DOHH2 (cell line): ENCODE measurements at regions not wholly inside any gene's neighbourhood (a gene's known extent, or its start where the extent isn't known, plus 50 kb on each side); places are given as distances from the start of the nearest gene placed in this dataset.

ENCODE experiments used
- EZH2phosphoT487 ChIP-seq: fragments of 200-600 bp; sonication (generic); IDR thresholded peaks from 2 replicates; pipeline ENCODE4 v1.6.1; 2017; ENCODE audit warnings: borderline replicate concordance, mild to moderate bottlenecking, antibody characterized with exemption, low read length, moderate library complexity, mixed read lengths
- TF ChIP-seq, protein P1 (sequence below): fragments of 200-600 bp; sonication (generic); IDR thresholded peaks from one replicate; pipeline ENCODE4 v1.5.1; 2014; ENCODE audit warnings: antibody characterized with exemption, mild to moderate bottlenecking, low read depth, low read length; ENCODE audit not compliant: poor library complexity, severe bottlenecking

DNA sequence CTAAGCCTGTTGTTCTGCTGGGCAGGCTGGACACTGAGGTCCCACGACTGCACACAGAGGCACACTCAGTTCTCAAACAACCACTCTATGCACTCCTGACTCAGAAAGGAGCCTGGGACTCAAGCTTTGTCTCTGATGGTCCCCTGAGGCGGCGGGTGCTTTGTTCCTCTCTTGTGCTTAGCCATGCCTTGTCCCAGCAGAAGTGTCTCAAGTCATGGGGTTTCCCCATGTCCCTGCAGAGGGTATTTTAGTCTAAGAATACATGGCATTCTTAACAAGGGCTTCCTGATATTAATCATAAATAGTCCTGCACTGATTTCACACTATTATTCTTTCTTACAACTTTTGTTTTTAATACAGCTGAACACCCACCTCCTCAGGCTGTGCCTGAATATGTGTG is 72.5 kb downstream of the CXCL12 start:
- TF ChIP-seq, protein P1, sequence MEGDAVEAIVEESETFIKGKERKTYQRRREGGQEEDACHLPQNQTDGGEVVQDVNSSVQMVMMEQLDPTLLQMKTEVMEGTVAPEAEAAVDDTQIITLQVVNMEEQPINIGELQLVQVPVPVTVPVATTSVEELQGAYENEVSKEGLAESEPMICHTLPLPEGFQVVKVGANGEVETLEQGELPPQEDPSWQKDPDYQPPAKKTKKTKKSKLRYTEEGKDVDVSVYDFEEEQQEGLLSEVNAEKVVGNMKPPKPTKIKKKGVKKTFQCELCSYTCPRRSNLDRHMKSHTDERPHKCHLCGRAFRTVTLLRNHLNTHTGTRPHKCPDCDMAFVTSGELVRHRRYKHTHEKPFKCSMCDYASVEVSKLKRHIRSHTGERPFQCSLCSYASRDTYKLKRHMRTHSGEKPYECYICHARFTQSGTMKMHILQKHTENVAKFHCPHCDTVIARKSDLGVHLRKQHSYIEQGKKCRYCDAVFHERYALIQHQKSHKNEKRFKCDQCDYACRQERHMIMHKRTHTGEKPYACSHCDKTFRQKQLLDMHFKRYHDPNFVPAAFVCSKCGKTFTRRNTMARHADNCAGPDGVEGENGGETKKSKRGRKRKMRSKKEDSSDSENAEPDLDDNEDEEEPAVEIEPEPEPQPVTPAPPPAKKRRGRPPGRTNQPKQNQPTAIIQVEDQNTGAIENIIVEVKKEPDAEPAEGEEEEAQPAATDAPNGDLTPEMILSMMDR, result no peak
- TF ChIP-seq EZH2phosphoT487, result no peak
